Mesenteric fat pad (tissue), 1 donor: ENCODE measurements at regions not wholly inside any gene's neighbourhood (a gene's known extent, or its start where the extent isn't known, plus 50 kb on each side); places are given as distances from the start of the nearest gene placed in this dataset.
"Not testable (repeated sequence)": the region's sequence is repeated elsewhere in the genome, so short reads cannot be mapped to it uniquely, and the experiment has no call there.

Experiments
- DNase-seq: peaks from one replicate; pipeline ENCODE4 v3.0.0-alpha.2; 2020; ENCODE audit warnings: low spot score
- donor health status: DM: yes; HTN: yes; CAD: no.

- DNase-seq, result no peak
Measured at GRCh38 chr7:4437916-4438315, 244.2 kb upstream of the FOXK1 start.

- DNase-seq, result no peak
Measured at GRCh38 chr7:4438723-4439245, 243.3 kb upstream of the FOXK1 start.

- no peak for DNase-seq
Measured at GRCh38 chr7:4439444-4439843, 242.7 kb upstream of the FOXK1 start.

GRCh38 chr7:4444106-4444505, 238.0 kb upstream of the FOXK1 start:
- no peak for DNase-seq

GRCh38 chr7:4445777-4446176, 236.3 kb upstream of the FOXK1 start:
- no peak for DNase-seq

- DNase-seq, result no peak
Measured at GRCh38 chr7:4449263-4449662, 232.8 kb upstream of the FOXK1 start.

GRCh38 chr7:4450483-4450882, 231.6 kb upstream of the FOXK1 start:
- no peak for DNase-seq

GRCh38 chr7:4460597-4460996, 221.5 kb upstream of the FOXK1 start:
- no peak for DNase-seq

- DNase-seq, result no peak
Measured at GRCh38 chr7:4461531-4461930, 220.6 kb upstream of the FOXK1 start.

GRCh38 chr7:4468320-4469102, 213.6 kb upstream of the FOXK1 start:
- DNase-seq, result peak; percentile 8

GRCh38 chr7:4470246-4470645, 211.8 kb upstream of the FOXK1 start:
- DNase-seq, result no peak

GRCh38 chr7:4472728-4473127, 209.4 kb upstream of the FOXK1 start:
- DNase-seq, result no peak

GRCh38 chr7:4479367-4480039, 202.6 kb upstream of the FOXK1 start:
- no peak for DNase-seq

GRCh38 chr7:4480131-4480530, 202.0 kb upstream of the FOXK1 start:
- DNase-seq, result not testable (repeated sequence)

GRCh38 chr7:4483851-4484250, 198.2 kb upstream of the FOXK1 start:
- no peak for DNase-seq

- no peak for DNase-seq
Measured at GRCh38 chr7:4484545-4484944, 197.6 kb upstream of the FOXK1 start.

GRCh38 chr7:4486907-4487306, 195.2 kb upstream of the FOXK1 start:
- peak; percentile 14 for DNase-seq

GRCh38 chr7:4496911-4497310, 185.2 kb upstream of the FOXK1 start:
- not testable (repeated sequence) for DNase-seq

GRCh38 chr7:4500812-4501211, 181.3 kb upstream of the FOXK1 start:
- no peak for DNase-seq

- not testable (repeated sequence) for DNase-seq
Measured at GRCh38 chr7:4507886-4508285, 174.2 kb upstream of the FOXK1 start.

GRCh38 chr7:4513450-4513849, 168.6 kb upstream of the FOXK1 start:
- DNase-seq, result no peak

- DNase-seq, result no peak
Measured at GRCh38 chr7:4519819-4520520, 162.1 kb upstream of the FOXK1 start.
